ENCODE measurements at regions not wholly inside any gene's neighbourhood (a gene's known extent, or its start where the extent isn't known, plus 50 kb on each side); places are given as distances from the start of the nearest gene placed in this dataset.

GRCh38 chr6:142568857-142569597, 267.2 kb downstream of the ADGRG6 start:
- TF ChIP-seq CTCF (IDR thresholded peaks at IDR 0.05) (no peak), POLR2A (IDR thresholded peaks at IDR 0.05) (no peak)
